K562 (cell line): ENCODE measurements at regions not wholly inside any gene's neighbourhood (a gene's known extent, or its start where the extent isn't known, plus 50 kb on each side); places are given as distances from the start of the nearest gene placed in this dataset.

ENCODE experiments used
- CTCF ChIP-seq, 3 experiments: IDR thresholded peaks in 2 of 3; conservative IDR thresholded peaks in 1 of 3; 2 replicates each; pipeline ENCODE4 v1.5.1; 2011 to 2012; ENCODE audit warnings: low read length in 3 of 3, mild to moderate bottlenecking in 3 of 3, control low read depth in 2 of 3, improper control_type of control experiment in 1 of 3, inconsistent platforms in 1 of 3, low read depth in 1 of 3, mixed read lengths in 1 of 3, moderate library complexity in 1 of 3; ENCODE audit not compliant: insufficient read depth in 2 of 3
- EP300 ChIP-seq: IDR thresholded peaks from 2 replicates; pipeline ENCODE4 v1.6.1; 2012; ENCODE audit warnings: low read length, improper control_type of control experiment
- FOXM1 ChIP-seq, 2 experiments: fragments of 450-650 bp in 1 of 2; sonication (generic) in 1 of 2; formaldehyde crosslinking in 1 of 2; IDR thresholded peaks; 2 replicates each; pipeline versions ENCODE4 v1.6.1 to v1.9.0; 2017 to 2022; ENCODE audit warnings: low read depth in 2 of 2, mild to moderate bottlenecking in 2 of 2, missing genetic modification reagents in 1 of 2, moderate library complexity in 1 of 2
- MED1 ChIP-seq: sonication (generic); formaldehyde crosslinking; IDR thresholded peaks from 2 replicates; pipeline ENCODE4 v1.8.1; 2023; ENCODE audit warnings: missing genetic modification reagents, borderline replicate concordance
- MXI1 ChIP-seq: IDR thresholded peaks from 2 replicates; pipeline ENCODE4 v1.6.1; 2011; ENCODE audit warnings: low read depth, mild to moderate bottlenecking, improper control_type of control experiment, low read length
- PHF8 ChIP-seq: fragments of 200-600 bp; sonication (generic); IDR thresholded peaks from 2 replicates; pipeline ENCODE4 v1.6.1; 2012; ENCODE audit warnings: mixed run types, mild to moderate bottlenecking, inconsistent platforms, low read length, moderate library complexity, borderline replicate concordance
- POLR2AphosphoS5 ChIP-seq: IDR thresholded peaks from 2 replicates; pipeline ENCODE4 v1.6.1; 2011; ENCODE audit warnings: mild to moderate bottlenecking, low read depth, low read length, moderate library complexity; ENCODE audit not compliant: control insufficient read depth, insufficient read depth
- TBL1XR1 ChIP-seq, 2 experiments: IDR thresholded peaks; 2 replicates each; pipeline ENCODE4 v1.6.1; 2012; ENCODE audit warnings: improper control_type of control experiment in 2 of 2, low read length in 2 of 2, mild to moderate bottlenecking in 1 of 2
- ZNF311 ChIP-seq: fragments of 250-450 bp; sonication (Bioruptor Pico); IDR thresholded peaks from 2 replicates; pipeline ENCODE4 v1.4.0; 2020; ENCODE audit warnings: mild to moderate bottlenecking, moderate library complexity

- no peak for TF ChIP-seq MED1 (CRISPR knock-in tag)
- no peak for TF ChIP-seq EP300
- TF ChIP-seq POLR2AphosphoS5, result no peak
- TF ChIP-seq TBL1XR1 (IDR thresholded peaks at IDR 0.05; ENCODE audit: low read length in 2 of 2), result no peak
- no peak for TF ChIP-seq MXI1
- no peak for TF ChIP-seq CTCF (IDR thresholded peaks at IDR 0.05 in 2 of 3, conservative IDR thresholded peaks at IDR 0.05 in 1 of 3; ENCODE audit: insufficient read depth in 2 of 3, low read depth in 1 of 3, low read length in 3 of 3)
- TF ChIP-seq ZNF311 (CRISPR knock-in tag), result no peak
- no peak for TF ChIP-seq FOXM1 (IDR thresholded peaks at IDR 0.05; ENCODE audit: low read depth)
- no peak for TF ChIP-seq FOXM1 (CRISPR knock-in tag; IDR thresholded peaks at IDR 0.05; ENCODE audit: low read depth)
- no peak for TF ChIP-seq PHF8
These were observed 158.2 kb downstream of the MACROH2A1 start for GRCh38 chr5:135240781-135241360.
